Pancreas (tissue), 10 donors: ENCODE measurements at regions not wholly inside any gene's neighbourhood (a gene's known extent, or its start where the extent isn't known, plus 50 kb on each side); places are given as distances from the start of the nearest gene placed in this dataset.
"Not testable (repeated sequence)": the region's sequence is repeated elsewhere in the genome, so short reads cannot be mapped to it uniquely, and the experiment has no call there.

Experiments
- ATAC-seq, 4 donors: fragments of 200-7000 bp; cut with Tn5 transposase; one replicate each; pipeline versions ENCODE4 v1.8.0 to v1.9.1; 2020; ENCODE audit warnings: mild to moderate bottlenecking in 4 of 4, moderate library complexity in 4 of 4
- DNase-seq, 6 donors: peaks; one replicate each; pipeline ENCODE4 v3.0.0-alpha.2; 2020
- FAIRE-seq: peaks from 2 replicates; lab custom pipeline; 2012; peaks lifted over from hg19 to GRCh38; lab: Jason Lieb, UNC
- H3K27ac ChIP-seq, 4 donors: fragments of 200-600 bp; sonication (generic); 1 replicate in 3 of 4; 2 replicates in 1 of 4; pipeline versions ENCODE4 v1.5.0 to v1.8.0; 2020
- H3K27me3 ChIP-seq, 4 donors: fragments of 200-600 bp; one replicate each; pipeline ENCODE4 v1.8.0; 2021
- H3K36me3 ChIP-seq, 3 donors: fragments of 200-600 bp; sonication (generic) in 1 of 3; one replicate each; pipeline versions ENCODE4 v1.5.0 to v1.8.0; 2020 to 2021
- H3K4me1 ChIP-seq, 3 donors: fragments of 200-600 bp; one replicate each; pipeline ENCODE4 v1.8.0; 2021
- H3K4me3 ChIP-seq, 4 donors: fragments of 200-600 bp; sonication (generic) in 2 of 4; one replicate each; pipeline versions ENCODE4 v1.5.0 to v1.8.0; 2020 to 2021
- H3K9me3 ChIP-seq, 4 donors: fragments of 200-600 bp; one replicate each; pipeline ENCODE4 v1.8.0; 2021
- WGBS, 2 donors: extraction: QIAGEN DNeasy Blood & Tissue Kit; methylation state at CpG; one replicate each; pipeline ENCODE4 v1.1.7; 2013; 5-methylcytosine and 5-hydroxymethylcytosine counted together
- intact Hi-C, 3 donors: fragments of 100-400 bp; cut with DNase I; formaldehyde crosslinking; loops; one replicate each; pipeline versions ENCODE4 v1.11.1 to v1.14.2; 2022
- TF ChIP-seq, protein P1 (sequence below), 4 donors: fragments of 200-600 bp; sonication (generic) in 3 of 4; IDR thresholded peaks; one replicate each; pipeline versions ENCODE4 v1.5.0 to v1.8.0; 2021; ENCODE audit warnings: antibody characterized with exemption in 4 of 4
- donor health status: healthy with polysubstance abuse.
- donor health status: DM: no; HTN: no; CAD: no; lungs with moderate emphysema.
- donor health status: DM: no; HTN: no; CAD: no.
- donor health status: control.
- donor health status: control.
- donor health status: Bipolar disorder and iron deficiency.
- donor health status: DM: yes; HTN: yes; CAD: no.
- donor health status: DM: no; HTN: no; CAD: no.
- donor health status: DM: no; HTN: no; CAD: no.
- donor health status: DM: yes; HTN: yes; CAD: no.

DNA sequence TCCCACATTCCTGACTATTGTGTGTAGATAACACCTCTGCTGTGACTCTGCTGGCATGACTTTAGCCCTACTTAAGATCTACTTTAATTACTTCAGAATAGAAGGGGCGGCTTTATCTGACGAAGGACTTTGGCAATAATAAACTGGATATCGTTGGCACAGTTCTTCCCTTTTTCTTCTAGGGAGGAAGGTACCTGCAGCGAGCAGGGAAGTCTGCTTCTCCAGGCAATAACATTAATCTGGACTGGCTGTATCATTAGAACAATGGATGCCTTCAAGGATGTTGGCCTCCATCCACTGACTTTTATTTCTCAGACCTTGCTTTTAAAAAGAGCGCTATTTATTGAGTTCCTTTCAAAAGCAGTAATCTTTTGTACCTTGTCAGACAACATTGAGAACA lies 172.6 kb upstream of the THSD7A start:
- Histone ChIP-seq H3K36me3 (no peaks in the 10 kb centered on the region), H3K4me3 (no peak overlapping the region), H3K27me3 (no peaks in the 10 kb centered on the region), H3K9me3 (no peaks in the 10 kb centered on the region), H3K4me1 (no peaks in the 10 kb centered on the region), H3K27ac (no peak overlapping the region)
- ATAC-seq, result peak in 1 of 4 donors; percentile 44
- intact Hi-C loops, result no loop called here
- no peak for DNase-seq
- 55 to 66% methylated on average over 5 of the region's 5 CpGs for WGBS, 2 donors
- TF ChIP-seq, protein P1, sequence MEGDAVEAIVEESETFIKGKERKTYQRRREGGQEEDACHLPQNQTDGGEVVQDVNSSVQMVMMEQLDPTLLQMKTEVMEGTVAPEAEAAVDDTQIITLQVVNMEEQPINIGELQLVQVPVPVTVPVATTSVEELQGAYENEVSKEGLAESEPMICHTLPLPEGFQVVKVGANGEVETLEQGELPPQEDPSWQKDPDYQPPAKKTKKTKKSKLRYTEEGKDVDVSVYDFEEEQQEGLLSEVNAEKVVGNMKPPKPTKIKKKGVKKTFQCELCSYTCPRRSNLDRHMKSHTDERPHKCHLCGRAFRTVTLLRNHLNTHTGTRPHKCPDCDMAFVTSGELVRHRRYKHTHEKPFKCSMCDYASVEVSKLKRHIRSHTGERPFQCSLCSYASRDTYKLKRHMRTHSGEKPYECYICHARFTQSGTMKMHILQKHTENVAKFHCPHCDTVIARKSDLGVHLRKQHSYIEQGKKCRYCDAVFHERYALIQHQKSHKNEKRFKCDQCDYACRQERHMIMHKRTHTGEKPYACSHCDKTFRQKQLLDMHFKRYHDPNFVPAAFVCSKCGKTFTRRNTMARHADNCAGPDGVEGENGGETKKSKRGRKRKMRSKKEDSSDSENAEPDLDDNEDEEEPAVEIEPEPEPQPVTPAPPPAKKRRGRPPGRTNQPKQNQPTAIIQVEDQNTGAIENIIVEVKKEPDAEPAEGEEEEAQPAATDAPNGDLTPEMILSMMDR (IDR thresholded peaks at IDR 0.05), result no peak
- FAIRE-seq, result no peak

DNA sequence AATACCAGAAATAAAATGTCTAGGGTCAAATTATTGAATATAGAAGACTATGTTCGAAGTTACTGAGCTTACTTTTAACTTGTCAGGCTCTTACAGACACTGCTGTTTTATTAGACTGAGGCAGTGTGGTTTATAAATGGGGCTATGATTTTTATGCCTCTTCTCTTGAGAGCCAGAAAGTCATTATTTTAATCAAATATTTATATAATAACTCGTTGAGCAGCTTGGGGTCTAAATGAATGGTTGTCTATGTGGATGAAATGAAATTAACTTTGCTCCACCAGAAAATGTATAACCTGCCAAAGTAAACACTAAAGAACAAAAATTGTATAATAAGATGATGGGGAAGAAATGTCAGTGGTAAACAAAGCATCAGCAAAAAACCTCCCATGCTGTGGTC lies 175.6 kb upstream of the THSD7A start:
- Histone ChIP-seq H3K36me3 (no peaks in the 10 kb centered on the region), H3K4me3 (no peak overlapping the region), H3K27me3 (no peaks in the 10 kb centered on the region), H3K9me3 (no peaks in the 10 kb centered on the region), H3K4me1 (no peaks in the 10 kb centered on the region), H3K27ac (no peak overlapping the region)
- TF ChIP-seq, protein P1 (IDR thresholded peaks at IDR 0.05), result no peak
- WGBS, 2 donors, result 31 to 32% methylated on average over 2 of the region's 2 CpGs
- ATAC-seq (no peak), DNase-seq (no peak), FAIRE-seq (no peak)
- intact Hi-C loops, result no loop called here

DNA sequence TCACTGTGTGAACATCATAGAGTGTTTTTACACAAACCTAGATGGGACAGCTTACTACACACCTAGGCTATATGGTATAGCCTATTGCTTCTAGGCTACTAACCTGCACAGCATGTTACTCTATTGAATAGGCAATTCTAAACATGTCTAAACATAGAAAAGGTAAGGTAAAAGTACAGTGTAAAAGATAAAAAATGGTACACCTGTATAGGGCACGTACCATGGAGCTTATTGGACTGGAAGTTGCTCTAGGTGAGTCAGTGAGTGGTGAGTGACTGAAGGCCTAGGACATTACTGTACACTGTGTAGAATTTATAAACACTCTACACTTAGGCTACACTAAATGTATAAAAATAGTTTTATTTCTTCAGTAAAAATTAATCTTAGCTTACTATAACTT lies 182.0 kb upstream of the THSD7A start:
- H3K9me3 ChIP-seq, result no peaks in the 10 kb centered on the region
- H3K27me3 ChIP-seq, result no peaks in the 10 kb centered on the region
- no peak overlapping the region for H3K27ac ChIP-seq
- DNase-seq (no peak), FAIRE-seq (no peak), ATAC-seq (no peak)
- intact Hi-C loops, result no loop called here
- TF ChIP-seq, protein P1 (IDR thresholded peaks at IDR 0.05), result no peak
- H3K36me3 ChIP-seq, result no peaks in the 10 kb centered on the region
- 94 to 97% methylated on average over 1 of the region's 1 CpG for WGBS, 2 donors
- no peaks in the 10 kb centered on the region for H3K4me1 ChIP-seq
- no peak overlapping the region for H3K4me3 ChIP-seq

DNA sequence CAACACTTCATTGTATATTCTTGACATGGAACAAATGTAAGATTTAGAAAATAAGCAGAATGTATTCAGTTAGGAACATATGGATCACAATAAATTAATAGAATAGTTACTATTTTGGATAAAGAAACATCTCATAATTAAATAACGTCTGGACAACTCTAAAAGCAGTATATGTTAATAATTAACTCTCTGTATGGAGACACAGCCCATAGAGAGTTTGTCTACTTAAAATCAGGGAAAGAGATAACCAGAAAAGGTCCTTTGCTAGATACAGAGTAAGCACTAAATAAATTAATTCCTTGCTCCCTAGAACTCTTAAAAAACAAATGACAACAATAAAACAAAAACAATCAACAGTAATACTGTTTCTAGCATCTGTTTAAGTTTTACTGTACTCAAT lies 184.4 kb upstream of the THSD7A start:
- Histone ChIP-seq H3K27ac (no peak overlapping the region), H3K4me3 (no peak overlapping the region), H3K4me1 (no peaks in the 10 kb centered on the region), H3K27me3 (no peaks in the 10 kb centered on the region), H3K9me3 (no peaks in the 10 kb centered on the region), H3K36me3 (no peaks in the 10 kb centered on the region)
- intact Hi-C loops, result no loop called here
- DNase-seq (no peak), FAIRE-seq (no peak), ATAC-seq (no peak)
- TF ChIP-seq, protein P1 (IDR thresholded peaks at IDR 0.05), result no peak
- 11 to 13% methylated on average over 1 of the region's 1 CpG for WGBS, 2 donors

DNA sequence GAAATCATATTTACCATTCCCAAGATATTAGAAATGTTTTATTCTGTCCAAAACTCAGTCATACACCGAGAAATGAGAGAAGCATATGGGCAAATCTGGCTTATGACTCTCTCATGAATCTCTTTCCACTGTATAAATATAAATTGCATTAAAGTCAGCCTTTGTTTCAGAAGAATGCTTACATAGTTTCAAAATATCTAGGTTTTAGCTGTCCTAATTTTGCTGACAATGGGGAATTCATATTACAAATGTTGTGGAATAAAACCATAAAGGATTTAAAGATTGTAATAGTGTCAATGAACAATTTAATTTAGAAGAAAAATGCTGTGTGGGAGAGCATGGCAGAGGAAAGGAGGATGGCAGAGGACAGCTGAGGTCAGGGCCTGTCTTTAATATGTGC lies 185.0 kb upstream of the THSD7A start:
- no peak for FAIRE-seq
- Histone ChIP-seq H3K9me3 (no peaks in the 10 kb centered on the region), H3K4me1 (no peaks in the 10 kb centered on the region), H3K4me3 (no peak overlapping the region), H3K36me3 (no peaks in the 10 kb centered on the region), H3K27me3 (no peaks in the 10 kb centered on the region), H3K27ac (no peak overlapping the region)
- TF ChIP-seq, protein P1 (IDR thresholded peaks at IDR 0.05), result no peak
- ATAC-seq, result no peak
- no peak for DNase-seq
- WGBS, 2 donors, result 65 to 67% methylated on average over 1 of the region's 1 CpG
- intact Hi-C loops, result no loop called here

DNA sequence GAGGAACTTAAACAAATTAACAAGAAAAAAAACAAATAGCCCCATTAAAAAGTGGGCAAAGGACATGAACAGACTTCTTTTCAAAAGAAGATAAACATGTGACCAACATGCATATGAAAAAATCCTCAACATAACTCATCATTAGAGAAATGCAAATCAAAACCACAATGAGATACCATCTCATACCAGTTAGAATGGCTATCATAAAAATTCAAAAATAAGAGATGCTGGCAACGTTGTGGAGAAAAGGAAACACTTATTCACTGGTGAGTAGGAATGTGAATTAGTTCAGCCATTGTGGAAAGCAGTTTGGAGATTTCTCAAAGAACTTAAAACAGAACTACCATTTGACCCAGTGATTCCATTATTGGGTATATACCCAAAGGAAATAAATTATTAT lies 189.1 kb upstream of the TMEM106B start:
- H3K9me3 ChIP-seq, H3K36me3 ChIP-seq, ATAC-seq, H3K27me3 ChIP-seq, H3K4me1 ChIP-seq, FAIRE-seq, H3K27ac ChIP-seq, DNase-seq, intact Hi-C loops, H3K4me3 ChIP-seq: not testable (repeated sequence)
- 43 to 48% methylated on average over 1 of the region's 1 CpG for WGBS, 2 donors
